ENCODE measurements at regions not wholly inside any gene's neighbourhood (a gene's known extent, or its start where the extent isn't known, plus 50 kb on each side); places are given as distances from the start of the nearest gene placed in this dataset.

DNA sequence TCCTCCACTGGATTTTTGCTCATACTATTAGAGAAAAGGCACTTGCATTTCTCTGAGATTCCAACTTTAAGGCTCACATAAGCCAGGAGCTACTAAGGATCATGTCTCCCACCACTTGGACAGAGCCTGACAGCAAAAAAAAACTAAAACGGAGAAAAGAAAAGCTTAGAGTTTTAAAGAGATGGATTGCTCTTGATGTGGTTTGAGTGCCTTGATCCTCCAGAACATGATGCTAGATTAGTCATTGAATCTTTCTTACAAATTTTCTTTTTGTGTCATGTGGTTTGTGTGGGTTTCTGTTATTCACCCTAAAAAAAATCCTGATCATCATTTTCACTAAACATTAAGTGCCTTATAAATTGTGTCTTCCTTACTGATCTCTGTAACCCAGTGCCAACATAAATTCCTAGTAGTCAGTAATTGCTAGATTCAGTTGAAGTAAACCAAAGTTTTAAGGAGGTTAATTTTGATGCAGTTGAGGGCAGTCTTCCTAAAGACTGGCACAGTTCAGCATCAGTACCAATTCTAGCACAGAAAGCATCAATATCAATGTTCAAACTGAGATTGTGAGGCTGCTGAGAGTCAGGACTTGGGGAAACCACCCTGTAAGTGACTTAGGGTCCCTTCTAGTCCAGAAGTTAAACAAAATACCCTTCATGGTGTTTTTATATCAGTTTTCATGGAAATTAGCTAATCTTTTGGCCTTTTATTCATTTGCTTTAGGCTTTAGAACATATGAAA is 206.3 kb downstream of the RAD51AP2 start:
- Histone ChIP-seq H3K4me2 (ENCODE audit: insufficient read depth, insufficient read length, low read length) (no peak overlapping the region), H3K9me3 (ENCODE audit: control insufficient read depth, low read depth, low read length) (no peaks in the 10 kb centered on the region), H2AFZ (ENCODE audit: low read length) (no peak overlapping the region), H2BK15ac (ENCODE audit: low read depth, low read length) (no peak overlapping the region), H3K4me1 (ENCODE audit: insufficient read depth, low read length) (peaks cover 6% of the 10 kb centered on the region; the same call in 1 of the 2 replicates), H3K14ac (ENCODE audit: insufficient read depth, low read length) (no peak overlapping the region), H3K27me3 (ENCODE audit: insufficient read depth, low read length) (no peaks in the 10 kb centered on the region), H3T11ph (ENCODE audit: low read length) (no peak overlapping the region), H2BK20ac (ENCODE audit: low read depth, low read length, poor library complexity, severe bottlenecking) (no peak overlapping the region), H3K23ac (ENCODE audit: insufficient read length, low read depth, low read length) (no peak overlapping the region), H4K91ac (ENCODE audit: insufficient read length, low read depth, low read length) (no peak overlapping the region), H3K56ac (ENCODE audit: insufficient read length, low read depth, low read length) (no peak overlapping the region), H3K18ac (ENCODE audit: insufficient read length, low read depth, low read length) (no peak overlapping the region), H3K79me1 (ENCODE audit: insufficient read depth, low read depth, low read length, poor library complexity, severe bottlenecking) (no peaks in the 10 kb centered on the region), H3K23me2 (ENCODE audit: insufficient read length, low read depth, low read length, poor library complexity, severe bottlenecking) (no peaks in the 10 kb centered on the region), H2BK12ac (ENCODE audit: insufficient read length, low read depth, low read length) (no peak overlapping the region), H3K27ac (ENCODE audit: insufficient read length, low read depth, low read length) (no peak overlapping the region), H4K20me1 (ENCODE audit: control insufficient read depth, insufficient read depth, insufficient read length) (no peaks in the 10 kb centered on the region), H2BK5ac (ENCODE audit: insufficient read length, low read length) (no peak overlapping the region), H4K8ac (replicated peaks; ENCODE audit: insufficient read length, low read depth, low read length) (no peak overlapping the region), H4K5ac (ENCODE audit: insufficient read length, low read depth, low read length) (no peak overlapping the region), H3K79me2 (ENCODE audit: insufficient read depth, low read length) (no peaks in the 10 kb centered on the region), H3K9ac (ENCODE audit: extremely low read depth, insufficient read length, low read length) (no peak overlapping the region), H2AK5ac (ENCODE audit: insufficient read length, low read length) (no peak overlapping the region), H2BK120ac (ENCODE audit: low read depth, low read length, poor library complexity, severe bottlenecking) (no peak overlapping the region), H3K4ac (ENCODE audit: low read depth, low read length) (no peak overlapping the region)
- Mint-ChIP-seq H3K36me3 (ENCODE audit: insufficient read depth in 1 of 3, low read depth in 3 of 3) (no peaks in the 10 kb centered on the region), H3K9me3 (no peaks in the 10 kb centered on the region), H3K4me1 (peaks cover 19 to 20% of the 10 kb centered on the region in 2 experiments), H3K27ac (no peak overlapping the region), H3K4me3 (no peak overlapping the region), H3K27me3 (ENCODE audit: low read depth) (no peaks in the 10 kb centered on the region)
- DNase-seq = no peak
- TF ChIP-seq CTCF (conservative IDR thresholded peaks at IDR 0.05) = no peak
- WGBS (ENCODE audit: extremely low coverage, insufficient read length, low lambda C conversion rate) = no CpG with 5 or more reads among the region's 1 CpG

Measured in H9 (cell line).